D341Med (cell line): ENCODE measurements at regions not wholly inside any gene's neighbourhood (a gene's known extent, or its start where the extent isn't known, plus 50 kb on each side); places are given as distances from the start of the nearest gene placed in this dataset.

Experiments
- DNase-seq: peaks from one replicate; pipeline ENCODE4 v3.0.0; 2012; ENCODE audit warnings: low spot score

- no peak for DNase-seq
Observed at GRCh38 chr1:55580845-55581332, 365.7 kb upstream of the USP24 start.

DNA sequence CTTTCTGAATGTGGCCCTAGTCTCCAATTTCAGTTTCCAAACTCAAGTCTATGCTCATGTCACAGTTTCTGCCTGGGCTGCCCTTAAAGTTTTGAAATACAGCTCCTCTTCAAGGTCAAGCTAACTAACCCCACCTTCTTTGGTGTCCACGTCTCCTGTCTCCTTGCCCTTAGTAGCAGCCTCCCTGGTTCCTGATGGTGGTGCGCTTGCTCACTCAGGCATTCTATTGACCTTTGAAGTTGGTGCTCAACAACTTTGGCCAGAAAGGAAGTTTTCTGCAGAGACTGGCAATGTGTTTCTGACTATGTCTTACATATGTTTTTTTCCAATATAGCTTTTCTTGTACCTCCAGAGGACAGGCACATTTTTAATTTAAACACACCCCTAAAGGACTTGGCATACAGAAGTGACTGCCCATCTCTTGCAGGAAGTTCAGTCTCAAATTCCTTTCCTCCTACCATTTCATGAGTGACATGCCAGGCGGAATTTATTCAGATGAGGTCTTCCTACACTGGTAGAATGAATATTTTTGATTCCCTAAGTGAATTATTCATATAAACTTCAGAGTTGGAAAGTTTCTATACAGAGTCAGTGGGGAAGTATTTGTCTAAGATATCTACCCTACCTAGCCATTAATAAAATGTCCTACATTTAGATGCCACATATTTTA, 364.3 kb upstream of the USP24 start:
- DNase-seq, result no peak

DNA sequence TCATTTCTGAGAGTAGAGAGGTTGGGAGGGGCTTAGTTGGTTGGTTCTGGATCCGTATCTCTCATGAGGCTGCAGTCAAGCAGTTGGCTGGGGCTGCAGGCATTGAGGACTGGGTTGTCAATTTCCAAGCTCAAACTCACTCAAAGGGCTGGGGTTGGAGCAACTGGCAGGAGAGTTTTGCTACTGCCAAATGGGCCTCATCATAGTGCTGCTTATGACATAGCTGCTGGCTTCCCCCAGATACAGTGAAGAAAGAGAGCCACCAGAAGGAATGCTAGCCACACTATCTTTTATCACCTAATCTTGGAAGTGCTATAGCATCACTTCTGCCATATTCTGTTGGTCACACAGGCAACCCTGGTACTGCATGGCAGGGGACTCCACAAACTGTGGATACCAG, 363.5 kb upstream of the USP24 start:
- DNase-seq, result no peak

DNA sequence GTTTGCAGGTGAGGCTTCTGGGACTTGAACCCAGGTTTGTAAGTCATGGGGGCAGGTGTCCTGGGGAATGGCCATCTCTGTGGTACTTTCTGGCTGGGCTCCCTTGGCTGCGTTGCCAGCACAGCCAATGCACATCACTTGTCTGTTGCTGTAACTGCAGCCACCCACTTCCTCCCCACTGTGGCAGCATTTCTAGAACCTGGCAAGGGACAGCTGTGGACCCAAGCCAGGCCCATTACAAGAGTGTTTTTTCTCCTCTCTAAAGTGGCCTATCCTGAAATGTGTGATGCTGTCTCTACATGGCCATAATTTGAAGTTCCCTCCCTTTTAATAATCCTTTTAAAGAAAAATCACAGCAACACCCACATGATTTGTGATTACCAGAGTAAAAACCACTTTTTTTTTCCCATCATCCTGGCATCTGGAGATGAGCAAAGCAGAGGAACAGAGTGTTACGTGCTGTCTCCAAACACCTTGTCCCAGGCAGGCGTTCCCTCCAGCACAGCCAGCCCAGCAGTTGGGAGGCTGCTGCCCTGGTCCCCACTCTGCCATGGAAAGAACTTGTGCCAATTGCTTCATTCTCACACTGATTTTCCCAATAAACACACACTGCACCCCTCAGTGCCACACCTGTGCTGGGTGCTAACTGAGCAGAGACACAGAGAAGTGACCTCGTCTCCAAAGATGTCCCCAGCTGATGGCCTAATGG, 360.6 kb upstream of the USP24 start:
- no peak for DNase-seq

- DNase-seq, result no peak
Observed at GRCh38 chr1:55574691-55575225, 359.6 kb upstream of the USP24 start.

DNA sequence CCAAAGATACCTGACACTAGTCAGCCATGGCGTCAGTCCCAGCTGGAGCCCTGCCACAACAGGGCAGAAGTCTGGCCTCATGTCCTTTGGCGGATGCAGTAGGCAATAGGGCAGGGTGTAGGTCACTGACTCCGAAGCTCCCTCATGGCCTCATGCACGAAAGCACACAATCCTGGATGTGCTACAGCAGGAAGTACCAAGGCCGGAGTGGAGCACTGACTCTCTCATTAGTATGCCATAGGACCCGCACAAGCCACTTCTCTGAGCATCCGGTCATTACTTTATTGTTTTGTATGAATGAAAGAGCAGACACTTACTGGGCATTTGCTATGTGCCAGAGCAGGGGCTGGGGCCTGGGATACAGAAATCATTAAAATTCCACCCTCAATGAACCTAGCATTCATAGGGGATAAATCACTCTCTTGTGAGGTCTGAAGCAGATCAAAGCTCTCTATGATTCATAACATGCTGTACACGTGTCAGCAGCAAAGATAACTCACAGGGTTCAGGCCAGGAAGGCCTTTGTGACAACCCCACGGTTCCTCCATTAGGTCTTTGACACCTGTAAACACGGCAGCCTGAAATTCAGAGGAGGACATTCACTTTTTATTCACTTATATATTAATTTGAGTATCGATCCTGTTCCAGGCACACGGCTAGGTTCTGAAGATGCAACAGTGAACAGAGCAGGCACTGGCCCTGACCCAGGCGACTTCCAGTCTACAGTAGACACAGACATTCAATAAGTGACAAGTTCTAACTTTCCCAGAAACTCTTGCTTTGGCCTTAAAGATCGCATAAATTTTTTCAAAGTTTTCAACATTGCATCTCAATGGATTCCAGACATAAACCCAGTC, 357.9 kb upstream of the USP24 start:
- DNase-seq, result no peak

GRCh38 chr1:55571767-55572166, 356.6 kb upstream of the USP24 start:
- DNase-seq, result no peak

- DNase-seq, result no peak
Observed at GRCh38 chr1:55569417-55569816, 354.3 kb upstream of the USP24 start.

GRCh38 chr1:55568732-55569131, 353.6 kb upstream of the USP24 start:
- no peak for DNase-seq

- no peak for DNase-seq
Observed at GRCh38 chr1:55560266-55560665, 345.1 kb upstream of the USP24 start.

GRCh38 chr1:55559842-55560241, 344.7 kb upstream of the USP24 start:
- no peak for DNase-seq

- no peak for DNase-seq
Observed at GRCh38 chr1:55559161-55559611, 344.0 kb upstream of the USP24 start.

- DNase-seq, result no peak
Observed at GRCh38 chr1:55558515-55558914, 343.4 kb upstream of the USP24 start.

DNA sequence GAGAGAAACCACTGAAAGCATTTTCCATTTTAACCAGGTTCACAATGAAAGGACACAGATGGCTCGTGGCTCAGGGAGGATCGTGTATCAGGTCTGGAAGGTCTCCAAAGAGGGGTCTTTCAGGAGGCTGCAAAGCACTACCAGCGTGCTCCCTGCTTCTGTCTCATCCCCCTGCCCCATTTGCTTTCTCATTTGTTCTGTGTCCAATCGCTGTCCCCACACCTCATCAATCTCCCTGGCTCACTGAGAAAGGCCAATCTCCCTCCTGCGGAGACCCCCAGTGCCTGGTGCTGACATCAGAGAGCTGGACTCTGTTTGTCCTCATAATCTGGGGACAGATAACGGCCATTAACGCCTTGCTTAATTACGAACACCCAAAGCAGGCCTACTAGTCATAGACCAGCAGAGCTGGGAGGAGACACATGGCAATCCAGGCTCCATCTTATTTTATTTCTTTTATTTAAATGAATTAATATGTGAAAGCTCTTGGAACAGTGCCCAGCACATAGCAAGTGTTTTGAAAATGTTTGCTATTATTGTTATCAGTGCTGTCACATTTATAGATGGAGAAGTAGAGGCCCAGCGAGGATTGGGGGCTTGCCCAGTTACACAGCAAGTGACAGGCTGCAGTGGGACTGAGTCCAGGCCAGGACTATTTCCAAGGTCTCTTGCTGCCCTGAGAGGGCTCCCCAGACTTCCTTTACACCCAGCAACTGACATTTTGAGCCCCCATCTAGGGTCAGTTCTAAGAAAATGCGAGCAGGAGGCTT, 341.0 kb upstream of the USP24 start:
- no peak for DNase-seq

GRCh38 chr1:55554611-55555010, 339.4 kb upstream of the USP24 start:
- DNase-seq, result no peak

- DNase-seq, result no peak
Observed at GRCh38 chr1:55552636-55553035, 337.5 kb upstream of the USP24 start.

- DNase-seq, result peak; percentile 78
Observed at GRCh38 chr1:55547405-55547804, 332.2 kb upstream of the USP24 start.

DNA sequence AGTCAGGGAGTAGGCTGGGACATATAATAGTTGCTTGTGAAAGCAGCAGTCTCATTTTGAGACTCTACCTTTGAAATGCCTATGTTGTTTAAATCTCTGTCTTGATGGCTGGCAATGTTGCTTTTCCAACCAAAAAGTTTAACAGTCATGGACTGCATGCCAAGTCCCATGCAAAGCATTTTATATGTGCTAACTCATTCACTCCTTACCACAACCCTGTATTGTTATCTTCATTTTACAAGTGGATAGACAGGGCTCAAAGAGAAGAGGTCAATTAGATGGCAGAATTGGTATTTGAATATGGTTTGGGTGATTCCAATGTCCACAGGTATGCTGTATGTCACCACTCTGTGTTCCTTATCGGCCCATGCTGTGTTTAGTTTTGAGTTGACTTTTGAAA, 331.4 kb upstream of the USP24 start:
- DNase-seq, result no peak

- DNase-seq, result no peak
Observed at GRCh38 chr1:55544826-55545225, 329.7 kb upstream of the USP24 start.

- no peak for DNase-seq
Observed at GRCh38 chr1:55542901-55543504, 327.8 kb upstream of the USP24 start.

GRCh38 chr1:55541296-55541695, 326.1 kb upstream of the USP24 start:
- DNase-seq, result no peak
